GM23338 (cell line): ENCODE measurements at regions not wholly inside any gene's neighbourhood (a gene's known extent, or its start where the extent isn't known, plus 50 kb on each side); places are given as distances from the start of the nearest gene placed in this dataset.

Experiments
- ATAC-seq: fragments of 200-7000 bp; cut with Tn5 transposase; 3 replicates; pipeline ENCODE4 v1.9.1; 2020
- DNase-seq: peaks from one replicate; pipeline ENCODE4 v3.0.0-alpha.2; 2015; ENCODE audit warnings: low spot score
- H2AFZ ChIP-seq: fragments of 200-600 bp; sonication (generic); 2 replicates; pipeline ENCODE4 v1.8.0; 2016; ENCODE audit warnings: antibody characterized with exemption, mild to moderate bottlenecking, moderate library complexity
- H3F3A ChIP-seq: fragments of 200-600 bp; sonication (generic); replicated peaks from 2 replicates; pipeline ENCODE4 v1.8.0; 2017; ENCODE audit warnings: antibody characterized with exemption, mixed run types, low read depth
- H3K27ac ChIP-seq: fragments of 200-600 bp; sonication (generic); 2 replicates; pipeline ENCODE4 v1.6.1; 2016; ENCODE audit warnings: low read depth
- H3K27me3 ChIP-seq: fragments of 200-600 bp; sonication (generic); 2 replicates; pipeline ENCODE4 v1.8.0; 2016; ENCODE audit warnings: mild to moderate bottlenecking, mixed run types, moderate library complexity; ENCODE audit not compliant: insufficient read depth
- H3K36me3 ChIP-seq: fragments of 200-600 bp; sonication (generic); 2 replicates; pipeline ENCODE4 v1.8.0; 2016; ENCODE audit warnings: mild to moderate bottlenecking; ENCODE audit not compliant: insufficient read depth
- H3K4me1 ChIP-seq: fragments of 200-600 bp; sonication (generic); 2 replicates; pipeline ENCODE4 v1.8.0; 2016; ENCODE audit warnings: mild to moderate bottlenecking, moderate library complexity; ENCODE audit not compliant: insufficient read depth
- H3K4me2 ChIP-seq: fragments of 200-600 bp; sonication (generic); 2 replicates; pipeline ENCODE4 v1.7.1; 2017; ENCODE audit warnings: mixed run types
- H3K4me3 ChIP-seq: fragments of 200-600 bp; sonication (generic); 2 replicates; pipeline ENCODE4 v1.6.1; 2016; ENCODE audit warnings: mixed run types
- H3K79me2 ChIP-seq: fragments of 200-600 bp; sonication (generic); replicated peaks from 2 replicates; pipeline ENCODE4 v1.8.0; 2017; ENCODE audit warnings: mild to moderate bottlenecking; ENCODE audit not compliant: insufficient read depth
- H3K9me2 ChIP-seq: fragments of 200-600 bp; sonication (generic); 2 replicates; pipeline ENCODE4 v1.8.0; 2017; ENCODE audit not compliant: insufficient read depth
- H4K20me1 ChIP-seq: fragments of 200-600 bp; sonication (generic); replicated peaks from 2 replicates; pipeline ENCODE4 v1.8.0; 2017; ENCODE audit warnings: mild to moderate bottlenecking; ENCODE audit not compliant: insufficient read depth
- H3K27ac Mint-ChIP-seq: 2 replicates; pipeline ENCODE4 v1.8.0; 2020; ENCODE audit warnings: inconsistent platforms, mild to moderate bottlenecking, moderate library complexity, mixed read lengths
- H3K27me3 Mint-ChIP-seq: 3 replicates; pipeline ENCODE4 v1.8.0; 2022; ENCODE audit warnings: low read depth, mild to moderate bottlenecking, moderate library complexity, mixed read lengths, inconsistent platforms; ENCODE audit not compliant: insufficient read depth, poor library complexity
- H3K36me3 Mint-ChIP-seq: 3 replicates; pipeline ENCODE4 v1.8.0; 2021; ENCODE audit warnings: low read depth, mild to moderate bottlenecking, inconsistent platforms, moderate library complexity, mixed read lengths
- H3K4me1 Mint-ChIP-seq: 3 replicates; pipeline ENCODE4 v1.8.0; 2020; ENCODE audit warnings: mild to moderate bottlenecking, inconsistent platforms, mixed read lengths
- H3K4me3 Mint-ChIP-seq: 3 replicates; pipeline ENCODE4 v1.8.0; 2021; ENCODE audit warnings: moderate library complexity, mild to moderate bottlenecking, inconsistent platforms, mixed read lengths
- H3K9me3 Mint-ChIP-seq: 3 replicates; pipeline ENCODE4 v1.8.0; 2020; ENCODE audit warnings: moderate library complexity, mild to moderate bottlenecking, inconsistent platforms, mixed read lengths
- CREB1 ChIP-seq: fragments of 250-450 bp; sonication (Bioruptor Pico); IDR thresholded peaks from 2 replicates; pipeline ENCODE4 v1.5.0; 2020; ENCODE audit warnings: low read depth, mild to moderate bottlenecking, moderate library complexity
- ETS1 ChIP-seq: IDR thresholded peaks from 2 replicates; pipeline ENCODE4 v1.6.1; 2016; ENCODE audit warnings: antibody characterized with exemption
- EZH2 ChIP-seq: fragments of 200-600 bp; sonication (generic); IDR thresholded peaks from one replicate; pipeline ENCODE4 v1.8.0; 2017; ENCODE audit warnings: antibody characterized with exemption, mild to moderate bottlenecking, low read depth; ENCODE audit not compliant: unreplicated experiment
- EZH2phosphoT487 ChIP-seq: fragments of 200-600 bp; sonication (generic); IDR thresholded peaks from one replicate; pipeline ENCODE4 v1.8.1; 2018; ENCODE audit warnings: antibody characterized with exemption; ENCODE audit not compliant: unreplicated experiment
- JUNB ChIP-seq: IDR thresholded peaks from one replicate; pipeline ENCODE4 v1.6.1; 2016; ENCODE audit warnings: antibody characterized with exemption; ENCODE audit not compliant: unreplicated experiment
- NANOG ChIP-seq: IDR thresholded peaks from 2 replicates; pipeline ENCODE4 v1.6.1; 2016; ENCODE audit warnings: antibody characterized with exemption, borderline replicate concordance
- POLR2AphosphoS5 ChIP-seq: IDR thresholded peaks from 2 replicates; pipeline ENCODE4 v1.6.1; 2016; ENCODE audit warnings: antibody characterized with exemption, low read depth
- REST ChIP-seq: IDR thresholded peaks from one replicate; pipeline ENCODE4 v1.6.1; 2018; ENCODE audit warnings: antibody characterized with exemption; ENCODE audit not compliant: unreplicated experiment
- STAT1 ChIP-seq: IDR thresholded peaks from one replicate; pipeline ENCODE4 v1.6.1; 2016; ENCODE audit warnings: antibody characterized with exemption; ENCODE audit not compliant: unreplicated experiment
- ZNF114 ChIP-seq: fragments of 250-450 bp; sonication (Bioruptor Pico); IDR thresholded peaks from 2 replicates; pipeline ENCODE4 v1.5.0; 2020; ENCODE audit warnings: mild to moderate bottlenecking, moderate library complexity
- ZNF331 ChIP-seq: fragments of 250-450 bp; sonication (Bioruptor Pico); IDR thresholded peaks from 2 replicates; pipeline ENCODE4 v1.5.0; 2020; ENCODE audit warnings: low read depth, mild to moderate bottlenecking, moderate library complexity
- ZNF462 ChIP-seq: fragments of 250-450 bp; sonication (Bioruptor Pico); IDR thresholded peaks from 2 replicates; pipeline ENCODE4 v1.5.0; 2020; ENCODE audit warnings: mild to moderate bottlenecking, moderate library complexity
- TF ChIP-seq, protein P1 (sequence below), 2 experiments: fragments of 200-600 bp in 1 of 2; sonication (generic) in 1 of 2; conservative IDR thresholded peaks; 2 replicates each; pipeline versions ENCODE4 v1.5.1 to v1.6.1; 2016 to 2017; ENCODE audit warnings: antibody characterized with exemption in 2 of 2, low read depth in 2 of 2, mild to moderate bottlenecking in 2 of 2, moderate library complexity in 1 of 2

- 0 out of 2 replicates have a peak, but pooled peaks cover 12% of the 10 kb centered on the region for H3K9me2 ChIP-seq
- H3K27ac Mint-ChIP-seq, result no peak overlapping the region
- no peaks in the 10 kb centered on the region for H3K4me1 ChIP-seq
- no peaks in the 10 kb centered on the region for H3K36me3 Mint-ChIP-seq
- ATAC-seq (no peak), DNase-seq (no peak)
- TF ChIP-seq REST, result no peak
- no peak for TF ChIP-seq STAT1
- no peak for TF ChIP-seq ETS1
- TF ChIP-seq ZNF331 (CRISPR knock-in tag), result no peak
- no peak for TF ChIP-seq CREB1 (CRISPR knock-in tag)
- TF ChIP-seq ZNF462, result no peak
- no peak for TF ChIP-seq EZH2phosphoT487
- no peak for TF ChIP-seq JUNB
- no peak for TF ChIP-seq EZH2
- TF ChIP-seq, protein P1, sequence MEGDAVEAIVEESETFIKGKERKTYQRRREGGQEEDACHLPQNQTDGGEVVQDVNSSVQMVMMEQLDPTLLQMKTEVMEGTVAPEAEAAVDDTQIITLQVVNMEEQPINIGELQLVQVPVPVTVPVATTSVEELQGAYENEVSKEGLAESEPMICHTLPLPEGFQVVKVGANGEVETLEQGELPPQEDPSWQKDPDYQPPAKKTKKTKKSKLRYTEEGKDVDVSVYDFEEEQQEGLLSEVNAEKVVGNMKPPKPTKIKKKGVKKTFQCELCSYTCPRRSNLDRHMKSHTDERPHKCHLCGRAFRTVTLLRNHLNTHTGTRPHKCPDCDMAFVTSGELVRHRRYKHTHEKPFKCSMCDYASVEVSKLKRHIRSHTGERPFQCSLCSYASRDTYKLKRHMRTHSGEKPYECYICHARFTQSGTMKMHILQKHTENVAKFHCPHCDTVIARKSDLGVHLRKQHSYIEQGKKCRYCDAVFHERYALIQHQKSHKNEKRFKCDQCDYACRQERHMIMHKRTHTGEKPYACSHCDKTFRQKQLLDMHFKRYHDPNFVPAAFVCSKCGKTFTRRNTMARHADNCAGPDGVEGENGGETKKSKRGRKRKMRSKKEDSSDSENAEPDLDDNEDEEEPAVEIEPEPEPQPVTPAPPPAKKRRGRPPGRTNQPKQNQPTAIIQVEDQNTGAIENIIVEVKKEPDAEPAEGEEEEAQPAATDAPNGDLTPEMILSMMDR (conservative IDR thresholded peaks at IDR 0.05; ENCODE audit: low read depth in 2 of 2), result no peak
- no peak for TF ChIP-seq ZNF114 (CRISPR knock-in tag)
- no peak for TF ChIP-seq NANOG
- TF ChIP-seq POLR2AphosphoS5, result no peak
- no peak overlapping the region for H2AFZ ChIP-seq
- H4K20me1 ChIP-seq, result no peaks in the 10 kb centered on the region
- no peaks in the 10 kb centered on the region for H3F3A ChIP-seq
- H3K79me2 ChIP-seq, result no peaks in the 10 kb centered on the region
- no peak overlapping the region for H3K27ac ChIP-seq
- no peak overlapping the region for H3K4me3 Mint-ChIP-seq
- H3K4me2 ChIP-seq, result no peak overlapping the region
- no peaks in the 10 kb centered on the region for H3K4me1 Mint-ChIP-seq
- H3K27me3 ChIP-seq, result no peaks in the 10 kb centered on the region
- H3K27me3 Mint-ChIP-seq, result peaks cover 5% of the 10 kb centered on the region
- H3K4me3 ChIP-seq, result no peak overlapping the region
- no peaks in the 10 kb centered on the region for H3K36me3 ChIP-seq
- H3K9me3 Mint-ChIP-seq, result no peaks in the 10 kb centered on the region; the same call in 2 of the 3 replicates
These were observed 509.6 kb downstream of the MED13L start for GRCh38 chr12:115767916-115768315.
